HG02981 (cell line): ENCODE measurements at regions not wholly inside any gene's neighbourhood (a gene's known extent, or its start where the extent isn't known, plus 50 kb on each side); places are given as distances from the start of the nearest gene placed in this dataset.

ENCODE experiments used
- ATAC-seq: cut with Tn5 transposase; IDR thresholded peaks from one replicate; pipeline ENCODE4 v1.9.1; 2021; ENCODE audit warnings: mild to moderate bottlenecking, moderate library complexity; ENCODE audit not compliant: unreplicated experiment

DNA sequence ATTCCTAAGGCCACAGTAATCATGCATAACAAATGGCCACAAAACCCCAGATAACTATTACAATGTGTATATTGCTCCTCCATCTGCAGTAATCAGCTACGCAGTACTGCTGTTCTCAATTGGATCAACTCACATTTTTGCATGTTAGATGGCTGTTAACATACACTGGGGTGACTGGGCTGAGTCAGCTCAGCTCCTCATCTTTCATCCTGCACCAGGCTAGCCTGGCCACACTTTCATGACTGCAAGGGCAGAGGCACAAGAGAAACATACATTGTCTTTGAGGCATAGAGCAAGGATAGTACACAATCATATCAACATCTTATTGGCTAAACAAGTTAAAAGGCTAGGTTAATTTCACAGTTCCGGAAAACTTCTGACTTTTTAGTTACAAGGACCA, 306.6 kb downstream of the SLC6A15 start:
- no peak for ATAC-seq

DNA sequence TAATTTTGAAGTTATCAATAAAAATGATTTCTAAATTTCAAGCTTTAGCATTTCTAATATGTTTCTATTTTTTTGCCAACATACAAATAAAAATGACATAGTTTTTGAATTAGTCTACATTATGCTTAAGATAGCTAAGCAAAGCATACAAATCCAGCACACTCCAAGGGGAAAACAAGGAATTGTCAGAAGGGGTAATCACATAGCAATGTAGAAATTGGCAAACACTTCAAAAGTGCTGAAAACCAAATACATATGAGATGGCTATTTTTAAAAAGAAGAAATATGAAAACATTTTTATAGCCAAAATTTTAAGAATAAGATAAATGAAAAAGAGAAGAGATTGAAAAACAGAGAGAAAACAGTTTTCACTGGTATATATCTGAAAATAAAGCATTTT, 308.0 kb downstream of the SLC6A15 start:
- no peak for ATAC-seq

DNA sequence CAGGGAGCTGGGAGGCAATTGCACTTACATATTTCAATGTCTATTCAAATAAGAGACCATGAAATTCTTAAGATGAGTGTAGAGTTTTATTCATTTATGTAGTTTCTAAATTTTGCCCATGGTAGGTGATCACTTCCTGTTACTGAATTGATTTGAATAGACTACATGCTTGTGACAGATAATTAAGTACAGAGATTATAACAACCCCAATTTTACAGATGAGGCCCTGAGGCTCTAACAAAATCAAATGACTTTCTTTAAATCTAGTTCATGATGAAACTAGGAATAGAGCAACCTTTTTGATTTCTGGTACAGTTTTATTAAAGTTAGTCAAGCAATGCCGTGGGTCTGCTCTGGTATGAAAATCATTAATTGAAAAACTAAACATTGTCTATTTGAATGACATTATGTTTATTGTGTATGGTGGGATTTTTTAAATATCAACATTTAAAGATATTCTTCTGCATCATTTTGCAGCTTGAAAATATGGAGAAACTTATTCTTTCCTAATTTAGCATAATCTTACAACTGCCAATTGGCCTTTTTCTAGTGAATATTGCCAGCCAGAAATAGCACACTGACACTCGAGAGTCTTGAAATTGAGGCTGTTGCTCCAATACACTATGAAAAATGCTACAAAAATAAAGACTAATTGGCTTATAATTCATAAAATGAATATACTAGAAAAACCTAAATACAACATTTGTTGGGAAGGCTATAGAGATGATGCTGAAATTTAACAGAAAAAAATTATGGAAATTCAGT, 308.9 kb downstream of the SLC6A15 start:
- ATAC-seq = no peak

DNA sequence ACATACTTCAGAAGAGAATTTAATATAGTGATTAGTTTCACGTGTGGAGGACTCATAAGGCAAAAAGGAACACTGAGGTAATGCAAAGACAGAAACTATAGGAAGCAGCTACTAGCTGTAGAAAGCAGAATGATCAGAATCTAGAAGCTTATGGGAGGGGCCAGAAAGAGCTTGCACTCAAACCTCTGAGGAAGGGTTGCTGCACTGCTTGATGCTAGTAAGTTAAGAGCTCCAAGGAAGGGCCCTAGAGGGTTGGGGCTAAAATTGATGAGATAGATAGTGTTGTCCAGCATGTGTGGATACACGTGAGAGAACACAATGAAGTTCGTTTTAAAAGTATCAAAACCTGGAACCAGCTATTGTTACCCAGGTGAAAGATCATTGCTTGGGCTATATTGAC, 311.1 kb downstream of the SLC6A15 start:
- no peak for ATAC-seq

DNA sequence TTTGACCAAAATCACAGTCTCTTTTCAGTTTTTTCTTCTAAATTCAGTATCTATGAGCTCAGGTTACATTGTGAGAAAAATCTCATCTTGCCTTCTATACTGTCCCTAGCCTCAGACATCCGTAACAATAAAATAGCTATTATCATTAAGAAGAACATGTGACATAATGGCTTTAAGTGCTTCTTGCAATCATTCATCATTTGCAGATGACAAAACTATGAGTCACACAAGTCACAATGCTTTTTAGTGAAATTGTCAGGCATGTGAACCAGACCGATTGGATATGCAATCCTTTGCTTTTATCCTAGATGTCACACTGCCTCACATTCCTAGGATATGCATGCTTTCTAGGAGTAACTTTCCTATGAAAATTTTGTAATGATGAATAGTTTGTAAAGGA, 313.1 kb downstream of the SLC6A15 start:
- ATAC-seq = no peak

DNA sequence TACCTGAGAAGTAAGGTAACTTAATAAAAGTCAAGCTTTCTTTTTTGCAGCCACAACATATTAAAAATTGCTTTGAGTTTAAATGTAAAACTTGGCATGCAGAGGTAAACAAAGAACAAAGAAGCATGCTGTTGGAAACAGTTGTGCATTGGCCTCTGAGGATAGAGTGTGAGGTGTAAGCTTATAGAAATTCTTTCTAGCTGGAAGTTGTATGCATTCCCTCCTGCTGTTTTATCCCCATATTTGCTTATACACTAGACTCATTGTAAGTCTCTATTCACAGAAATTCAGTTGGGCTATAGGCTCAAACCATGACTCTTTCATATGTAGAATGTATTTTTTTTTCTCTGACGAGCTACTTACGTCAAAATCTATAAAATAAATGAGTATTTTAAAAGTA, 316.3 kb downstream of the SLC6A15 start:
- no peak for ATAC-seq

DNA sequence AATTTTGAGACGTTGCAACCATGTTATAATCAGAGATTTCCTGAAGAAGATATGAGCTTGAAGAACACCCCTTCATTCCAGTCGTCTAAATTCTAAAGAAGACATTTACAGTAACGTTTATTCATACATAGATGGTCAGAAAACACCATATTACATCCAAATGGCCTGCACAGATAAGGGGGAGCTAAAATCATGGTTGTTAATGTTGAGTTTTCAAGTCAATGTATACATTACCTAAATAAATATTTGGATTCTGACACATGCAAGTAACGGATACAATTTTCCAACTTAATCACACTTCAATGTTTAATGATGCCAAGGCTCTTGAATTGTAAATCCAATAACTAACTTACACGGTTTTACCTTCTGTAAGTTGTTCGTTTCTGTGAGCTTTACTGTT, 318.4 kb downstream of the SLC6A15 start:
- no peak for ATAC-seq

DNA sequence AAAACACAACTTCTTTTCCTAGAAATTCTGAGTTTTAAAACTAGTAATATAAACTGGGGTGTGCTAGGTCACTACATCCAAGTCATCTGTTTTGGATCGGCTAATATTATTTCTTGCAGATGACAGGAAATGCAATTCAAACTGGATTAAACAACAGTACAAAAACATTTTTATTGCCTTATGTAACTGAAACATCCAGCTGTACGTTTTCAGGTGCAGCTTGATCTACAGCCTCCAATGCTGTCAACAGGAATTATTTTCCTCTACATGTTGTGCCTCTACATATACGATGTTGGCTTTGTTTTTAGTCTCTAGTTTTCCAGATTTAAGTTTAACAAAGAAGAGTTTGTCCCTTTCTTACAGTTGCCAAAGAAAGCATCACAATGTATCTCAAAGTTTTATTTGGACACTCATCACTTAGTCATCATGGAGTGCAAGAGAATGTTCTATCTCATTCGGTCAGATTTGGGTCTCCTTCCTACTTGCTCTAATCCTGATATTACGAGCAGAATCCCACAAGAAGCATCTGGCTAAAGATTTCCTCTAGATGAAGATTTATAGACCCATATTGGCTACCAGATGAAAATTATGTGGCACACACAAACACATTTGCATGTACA, 326.7 kb downstream of the SLC6A15 start:
- ATAC-seq = no peak

DNA sequence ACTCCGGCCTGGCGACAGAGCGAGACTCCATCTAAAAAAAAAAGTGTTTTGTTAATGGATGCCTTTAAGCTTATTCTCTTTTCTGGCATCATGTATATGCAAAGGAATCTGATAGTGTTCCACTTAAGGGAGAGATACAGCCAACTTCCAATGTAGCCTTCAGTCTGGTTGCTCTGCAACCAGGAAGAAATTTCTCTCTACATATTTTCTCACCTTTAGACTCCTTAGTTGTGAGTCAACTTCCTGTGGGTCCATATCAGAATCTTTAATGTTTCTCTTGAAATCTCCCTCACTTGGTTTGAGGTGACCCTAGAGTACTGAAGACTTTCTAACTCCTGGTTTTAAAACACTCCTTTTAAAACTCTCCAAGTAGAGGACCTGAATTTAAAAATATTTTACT, 340.4 kb downstream of the SLC6A15 start:
- no peak for ATAC-seq

DNA sequence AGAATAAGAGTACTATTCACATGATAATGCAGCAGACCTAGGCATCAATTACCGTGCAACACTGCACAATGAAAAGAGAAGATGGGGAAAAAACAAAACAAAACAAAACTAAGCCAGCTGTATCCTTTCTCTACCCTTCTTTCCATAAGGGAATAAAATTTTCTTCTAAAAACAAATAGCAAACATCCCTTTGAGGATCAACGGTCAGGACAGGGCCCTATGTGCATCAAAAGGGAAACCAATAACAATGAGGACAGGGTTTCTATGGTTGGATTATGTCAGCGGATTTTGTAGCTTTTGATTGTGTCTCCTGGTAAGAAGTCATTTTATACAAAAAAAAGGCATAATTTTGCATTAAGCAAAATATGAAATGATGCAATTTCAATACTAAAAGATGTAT, 350.3 kb downstream of the SLC6A15 start:
- ATAC-seq = no peak

DNA sequence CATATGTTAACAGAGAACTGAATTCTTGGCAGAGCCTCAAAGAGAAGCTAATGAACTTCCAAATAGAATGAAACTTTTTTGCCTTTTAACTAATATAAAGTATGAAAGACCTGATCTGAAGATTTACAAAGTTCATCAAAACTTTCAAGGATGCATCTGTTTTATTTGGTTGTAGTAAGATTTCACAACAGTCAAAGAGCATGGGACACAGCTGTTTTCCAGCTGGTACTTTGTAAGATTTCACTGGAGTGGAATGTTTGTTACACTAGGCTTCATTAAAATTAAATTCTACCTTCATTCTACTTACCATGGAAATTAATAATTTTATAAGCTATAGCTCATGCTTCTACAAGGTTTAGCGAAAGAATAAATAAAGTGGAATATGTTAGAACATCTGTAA, 351.2 kb downstream of the SLC6A15 start:
- no peak for ATAC-seq

DNA sequence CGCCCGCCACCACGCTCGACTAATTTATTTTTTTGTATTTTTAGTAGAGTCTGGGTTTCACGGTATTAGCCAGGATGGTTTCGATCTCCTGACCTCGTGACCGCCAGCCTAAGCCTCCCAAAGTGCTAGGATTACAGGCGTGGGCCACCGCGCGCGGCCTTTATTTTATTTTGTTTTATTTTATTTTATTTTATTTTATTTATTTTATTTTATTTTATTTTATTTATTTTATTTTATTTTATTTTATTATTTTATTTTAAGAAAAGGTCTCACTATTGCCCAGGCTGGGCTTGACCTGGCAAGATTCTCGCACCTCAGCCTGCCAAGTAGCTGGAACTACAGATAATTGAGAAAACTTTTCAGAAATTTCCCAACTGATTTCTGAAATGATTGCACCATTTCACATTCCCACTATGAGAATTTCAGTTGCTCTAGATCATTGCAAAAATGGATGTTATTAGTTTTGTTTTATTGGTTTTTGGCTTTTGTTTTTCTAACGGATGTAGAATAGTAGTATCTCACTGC, 358.3 kb downstream of the SLC6A15 start:
- no peak for ATAC-seq

DNA sequence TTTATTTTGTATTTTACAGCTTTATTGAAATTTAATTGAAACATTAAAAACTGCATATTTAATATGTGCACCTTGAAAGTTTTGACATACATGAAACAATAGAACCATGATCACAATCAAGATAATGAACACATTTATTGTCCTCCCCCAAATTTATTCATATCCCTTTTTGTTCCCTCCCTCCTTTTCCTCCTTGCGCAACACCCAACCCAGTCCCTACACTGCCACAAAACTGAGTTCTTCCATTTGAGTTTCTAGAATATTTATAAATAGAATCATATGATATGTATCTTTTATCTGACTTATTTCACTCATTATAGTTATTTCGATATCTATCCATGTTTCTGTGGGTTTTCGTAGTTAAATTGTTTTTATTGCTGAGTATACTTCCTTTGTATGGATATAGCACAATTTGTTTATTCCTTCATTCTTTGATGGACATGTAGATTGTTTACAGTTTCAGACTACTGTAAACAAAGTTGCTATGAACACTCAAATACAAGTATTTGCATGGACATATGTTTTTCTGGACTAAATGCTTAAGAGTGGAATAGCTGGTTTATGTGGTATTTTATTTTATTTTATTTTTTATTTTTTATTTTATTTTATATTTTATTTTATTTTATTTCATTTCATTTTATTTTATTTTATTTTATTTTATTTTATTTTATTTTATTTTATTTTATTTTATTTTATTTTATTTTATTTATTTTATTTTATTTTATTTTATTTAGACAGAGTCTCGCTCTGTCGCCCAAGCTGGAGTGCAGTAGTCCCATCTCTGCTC, 359.1 kb downstream of the SLC6A15 start:
- ATAC-seq = no peak

DNA sequence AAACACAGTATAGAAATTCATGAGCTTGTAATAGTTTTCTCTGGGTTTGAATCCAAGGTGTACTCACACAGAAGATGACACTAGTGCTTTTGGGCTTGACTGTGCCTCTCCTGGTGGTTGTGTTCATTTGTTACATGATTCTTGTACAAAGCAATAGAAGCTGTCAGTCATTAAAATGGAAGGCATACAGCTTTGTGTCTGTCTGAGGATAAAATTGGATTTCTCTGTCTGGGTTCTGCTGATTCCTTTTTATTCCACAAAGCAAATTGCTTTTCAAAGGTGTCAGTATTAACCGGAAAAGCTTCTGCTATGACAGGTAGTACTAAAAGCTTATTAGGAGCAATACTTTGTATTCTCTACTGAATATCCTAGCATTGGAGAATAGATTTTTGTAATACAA, 361.2 kb downstream of the SLC6A15 start:
- ATAC-seq = no peak

DNA sequence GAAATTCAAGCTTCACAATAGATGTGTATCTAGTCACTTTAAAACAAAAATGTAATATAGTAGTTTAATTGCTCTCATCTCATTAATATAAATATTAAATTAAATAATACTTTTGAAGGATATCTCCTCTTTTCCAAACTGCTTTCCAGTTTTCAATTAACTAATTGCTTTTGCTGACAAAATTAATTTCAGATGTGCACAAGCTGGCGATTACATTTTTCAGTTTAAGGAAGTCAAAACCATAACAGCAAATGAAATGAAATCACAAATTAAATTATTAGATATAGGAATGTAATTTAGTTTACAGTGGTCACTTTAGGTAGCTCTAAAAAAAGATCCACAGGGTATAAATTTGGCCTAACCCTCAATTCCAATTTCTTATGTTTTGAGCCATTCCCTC, 362.1 kb downstream of the SLC6A15 start:
- ATAC-seq = no peak

DNA sequence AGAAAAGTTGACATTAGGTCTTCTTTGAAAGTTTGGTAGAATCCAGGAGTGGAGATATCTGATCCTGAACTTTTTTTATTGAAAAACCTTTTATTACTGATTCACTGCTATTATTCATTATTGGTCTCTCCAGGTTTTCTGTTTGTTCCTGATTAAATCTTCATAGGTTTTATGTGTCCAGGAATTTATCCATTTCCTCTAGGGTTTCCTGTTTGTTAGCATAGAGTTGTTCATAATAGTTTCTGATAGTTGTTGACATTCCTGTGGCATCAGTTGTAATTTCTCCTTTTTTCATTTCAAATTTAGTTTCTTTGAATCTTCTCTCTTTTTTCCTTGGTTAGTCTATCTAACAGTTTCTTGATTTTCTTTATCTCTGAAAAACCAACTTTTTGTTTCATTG, 370.3 kb downstream of the SLC6A15 start:
- no peak for ATAC-seq

DNA sequence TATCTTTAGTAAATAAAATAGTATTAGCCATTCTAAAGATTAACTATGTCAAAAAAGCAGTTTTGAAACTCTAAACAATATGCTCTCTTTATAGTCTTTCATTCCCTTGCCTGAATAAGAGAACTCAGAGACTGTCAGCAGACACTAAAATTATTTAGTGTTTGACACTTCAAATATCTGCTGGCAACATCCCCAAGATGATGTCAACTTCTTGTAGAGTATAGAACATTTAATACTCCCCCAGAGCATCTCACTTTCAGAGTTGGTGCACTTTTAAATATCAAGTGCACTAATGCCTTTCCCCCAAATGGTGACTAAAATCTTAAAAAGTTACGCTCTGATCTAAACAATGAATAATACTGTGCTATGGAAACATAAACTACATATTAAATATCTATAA, 374.9 kb downstream of the SLC6A15 start:
- no peak for ATAC-seq

DNA sequence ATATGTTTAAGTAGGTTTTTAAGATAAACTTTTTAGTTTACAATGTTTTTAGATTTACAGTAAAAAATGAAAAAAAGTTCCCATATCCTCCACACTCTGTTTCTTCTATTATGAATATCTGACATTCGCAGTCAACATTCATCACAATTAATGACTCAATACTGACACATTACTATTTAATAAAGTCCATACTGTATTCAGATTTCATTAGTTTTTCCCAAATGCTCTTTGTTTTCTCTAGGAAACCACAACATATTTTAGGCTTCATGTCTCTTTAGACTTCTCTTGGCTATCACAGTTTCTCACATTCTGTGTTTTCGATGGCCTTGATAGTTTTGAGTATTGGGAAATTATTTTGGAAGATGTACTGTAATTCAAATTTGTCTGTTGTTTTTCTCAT, 399.8 kb downstream of the SLC6A15 start:
- no peak for ATAC-seq

DNA sequence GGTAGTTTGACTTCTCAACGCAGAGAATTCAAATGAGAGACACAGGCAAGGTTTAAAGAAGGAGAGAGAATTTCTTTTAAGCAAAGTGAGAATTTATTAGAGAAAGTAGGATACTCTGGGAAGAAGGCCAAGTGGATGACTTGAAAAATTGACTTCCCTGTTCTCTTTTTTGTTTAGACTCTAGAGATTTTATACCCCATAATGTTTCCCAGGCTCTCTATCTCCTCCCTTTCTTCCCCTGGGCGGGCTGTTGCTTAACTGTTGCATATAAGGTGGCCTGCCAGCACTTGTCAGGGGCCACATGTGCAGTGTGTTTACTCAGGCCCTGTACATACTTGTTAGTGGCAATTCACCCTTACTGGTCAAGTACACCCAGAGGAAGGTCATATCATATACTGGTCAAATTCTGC, 403.7 kb downstream of the SLC6A15 start:
- ATAC-seq = no peak

DNA sequence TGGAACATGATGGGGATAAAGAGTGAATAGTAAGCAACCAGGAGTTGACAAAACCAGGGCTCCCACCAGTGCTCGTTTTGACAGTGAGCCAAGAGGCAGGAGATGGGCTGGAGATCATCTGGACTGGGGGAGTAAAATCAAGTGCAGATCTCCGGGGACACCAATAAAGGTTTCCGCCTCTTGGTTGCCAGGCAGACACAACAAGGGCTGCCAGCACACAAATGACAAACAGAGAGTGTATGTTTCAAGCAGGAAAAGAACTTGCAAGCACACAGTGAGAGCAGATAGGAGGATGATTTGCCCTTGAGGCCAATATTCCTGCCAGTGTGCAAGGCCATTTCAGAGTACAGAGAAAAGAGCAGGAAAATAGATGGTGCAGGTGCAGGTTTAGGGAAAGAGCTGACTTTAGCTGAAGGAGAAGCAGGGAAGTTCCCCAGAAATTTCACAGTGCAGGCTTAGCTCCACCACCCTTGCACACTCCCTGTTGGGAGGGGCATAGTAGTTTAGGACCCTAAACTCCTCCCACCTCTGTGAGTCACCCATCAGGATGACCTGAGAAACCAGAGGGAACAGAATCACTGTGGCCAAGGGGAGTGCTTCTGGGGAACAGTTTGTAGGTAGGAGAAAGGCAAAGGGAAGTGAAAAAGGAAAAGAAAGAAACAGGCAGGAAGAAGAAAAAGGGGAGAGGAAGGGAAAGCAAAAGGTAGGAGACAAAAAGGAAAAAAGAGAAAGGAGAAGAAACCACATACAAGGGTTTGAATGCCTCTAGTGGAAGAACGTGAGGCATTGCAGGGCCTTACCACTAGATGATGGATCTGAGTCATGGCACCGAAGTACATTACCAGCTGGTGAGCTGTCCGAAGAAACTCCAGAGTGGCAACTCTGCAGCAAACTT, 404.4 kb downstream of the SLC6A15 start:
- peak; percentile 88 for ATAC-seq

DNA sequence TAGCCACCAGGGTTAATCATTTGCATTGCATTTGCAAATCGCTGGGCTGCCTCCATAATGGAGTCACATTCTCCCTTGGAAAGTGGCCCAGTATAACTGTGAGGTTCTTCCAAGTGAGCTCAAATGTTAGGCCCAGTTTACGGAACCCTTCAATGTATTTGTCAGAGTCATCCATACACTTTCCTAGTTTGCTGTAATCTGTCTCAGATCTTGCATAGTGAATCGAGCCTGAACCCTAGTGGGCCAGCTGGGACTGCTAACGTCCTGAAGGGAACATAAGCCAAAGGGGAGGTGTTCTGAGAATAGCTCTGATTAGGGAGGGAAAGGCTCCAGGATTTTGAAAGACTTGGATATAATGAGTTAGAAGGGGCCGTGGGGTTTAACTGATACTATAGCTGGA, 406.3 kb downstream of the SLC6A15 start:
- no peak for ATAC-seq
